ENCODE measurements at regions not wholly inside any gene's neighbourhood (a gene's known extent, or its start where the extent isn't known, plus 50 kb on each side); places are given as distances from the start of the nearest gene placed in this dataset.

GRCh38 chr1:29973406-29973805 is 737.1 kb downstream of the PTPRU start:
- no peak for DNase-seq

GRCh38 chr1:29972421-29973053 is 736.2 kb downstream of the PTPRU start:
- no peak for DNase-seq

- no peak for DNase-seq
Measured at GRCh38 chr1:29971703-29972102, 735.4 kb downstream of the PTPRU start.

GRCh38 chr1:29970747-29971325 is 734.5 kb downstream of the PTPRU start:
- DNase-seq, result no peak

- DNase-seq, result no peak
Measured at GRCh38 chr1:29969576-29969975, 733.3 kb downstream of the PTPRU start.

GRCh38 chr1:29967261-29967660 is 730.9 kb downstream of the PTPRU start:
- DNase-seq, result no peak

- no peak for DNase-seq
Measured at GRCh38 chr1:29966526-29967045, 730.3 kb downstream of the PTPRU start.

- peak; percentile 67 for DNase-seq
Measured at GRCh38 chr1:29964718-29965533, 728.6 kb downstream of the PTPRU start.

GRCh38 chr1:29963946-29964345 is 727.6 kb downstream of the PTPRU start:
- no peak for DNase-seq

- DNase-seq, result no peak
Measured at GRCh38 chr1:29962831-29963247, 726.5 kb downstream of the PTPRU start.

GRCh38 chr1:29962336-29962735 is 726.0 kb downstream of the PTPRU start:
- DNase-seq, result no peak

- DNase-seq, result no peak
Measured at GRCh38 chr1:29961293-29962059, 725.2 kb downstream of the PTPRU start.

- DNase-seq, result no peak
Measured at GRCh38 chr1:29960876-29961275, 724.6 kb downstream of the PTPRU start.

GRCh38 chr1:29960156-29960755 is 723.9 kb downstream of the PTPRU start:
- no peak for DNase-seq

GRCh38 chr1:29959356-29959755 is 723.0 kb downstream of the PTPRU start:
- DNase-seq, result no peak

- DNase-seq, result no peak
Measured at GRCh38 chr1:29958271-29958670, 721.9 kb downstream of the PTPRU start.

GRCh38 chr1:29956349-29957030 is 720.2 kb downstream of the PTPRU start:
- no peak for DNase-seq

GRCh38 chr1:29954591-29954990 is 718.3 kb downstream of the PTPRU start:
- DNase-seq, result no peak

- no peak for DNase-seq
Measured at GRCh38 chr1:29953961-29954360, 717.6 kb downstream of the PTPRU start.

GRCh38 chr1:29949676-29950075 is 713.4 kb downstream of the PTPRU start:
- DNase-seq, result no peak

GRCh38 chr1:29948581-29948980 is 712.3 kb downstream of the PTPRU start:
- peak; percentile 73 for DNase-seq

- DNase-seq, result no peak
Measured at GRCh38 chr1:29946057-29946456, 709.7 kb downstream of the PTPRU start.

Data from DMS153 (cell line).